ENCODE measurements at regions not wholly inside any gene's neighbourhood (a gene's known extent, or its start where the extent isn't known, plus 50 kb on each side); places are given as distances from the start of the nearest gene placed in this dataset.

GRCh38 chr3:635393-635792, 438.8 kb downstream of the CHL1 start:
- TF ChIP-seq ZNF274 (IDR thresholded peaks at IDR 0.05; ENCODE audit: low read depth, low read length) (no peak), SUZ12 (IDR thresholded peaks at IDR 0.05; ENCODE audit: extremely low read depth, insufficient read depth, insufficient read length) (no peak)

Measured in NT2/D1 (cell line).